C4-2B (cell line): ENCODE measurements at regions not wholly inside any gene's neighbourhood (a gene's known extent, or its start where the extent isn't known, plus 50 kb on each side); places are given as distances from the start of the nearest gene placed in this dataset.

ENCODE experiments used
- H3K27ac ChIP-seq: fragments of 450-650 bp; 2 replicates; pipeline ENCODE4 v1.5.1; 2017
- CTCF ChIP-seq: fragments of 450-650 bp; conservative IDR thresholded peaks from 2 replicates; pipeline ENCODE4 v1.5.1; 2017; ENCODE audit warnings: mild to moderate bottlenecking
- ZFX ChIP-seq: fragments of 450-650 bp; IDR thresholded peaks from 2 replicates; pipeline ENCODE4 v1.6.1; 2017

- peak overlapping the region; percentile 69; the same call in 1 of the 2 replicates for H3K27ac ChIP-seq
- TF ChIP-seq CTCF (no peak), ZFX (no peak)
These were observed 132.6 kb upstream of the NAMPT start for GRCh38 chr7:106417273-106417902.

- no peak overlapping the region for H3K27ac ChIP-seq
- TF ChIP-seq ZFX (no peak), CTCF (no peak)
These were observed 131.6 kb upstream of the NAMPT start for GRCh38 chr7:106416430-106416829.

GRCh38 chr7:106415433-106415832 is 130.7 kb upstream of the NAMPT start:
- no peak overlapping the region for H3K27ac ChIP-seq
- TF ChIP-seq CTCF (no peak), ZFX (no peak)

- H3K27ac ChIP-seq, result no peak overlapping the region; the same call in 1 of the 2 replicates
- no peak for TF ChIP-seq CTCF
- no peak for TF ChIP-seq ZFX
These were observed 128.7 kb upstream of the NAMPT start for GRCh38 chr7:106413446-106413845.

- TF ChIP-seq ZFX (no peak), CTCF (no peak)
- no peak overlapping the region for H3K27ac ChIP-seq
These were observed 120.9 kb upstream of the NAMPT start for GRCh38 chr7:106405697-106406141.

- TF ChIP-seq ZFX (no peak), CTCF (no peak)
- no peak overlapping the region for H3K27ac ChIP-seq
These were observed 118.1 kb upstream of the NAMPT start for GRCh38 chr7:106402898-106403297.

GRCh38 chr7:106400923-106401322 is 116.1 kb upstream of the NAMPT start:
- no peak overlapping the region for H3K27ac ChIP-seq
- TF ChIP-seq ZFX (no peak), CTCF (no peak)
